HG03095 (cell line): ENCODE measurements at regions not wholly inside any gene's neighbourhood (a gene's known extent, or its start where the extent isn't known, plus 50 kb on each side); places are given as distances from the start of the nearest gene placed in this dataset.
"Not testable (repeated sequence)": the region's sequence is repeated elsewhere in the genome, so short reads cannot be mapped to it uniquely, and the experiment has no call there.

Experiments used
- ATAC-seq: cut with Tn5 transposase; IDR thresholded peaks from one replicate; pipeline ENCODE4 v1.9.1; 2021; ENCODE audit warnings: moderate library complexity; ENCODE audit not compliant: unreplicated experiment

- ATAC-seq, result no peak
Observed at GRCh38 chr12:90619943-90620342, 335.0 kb downstream of the CCER1 start.

DNA sequence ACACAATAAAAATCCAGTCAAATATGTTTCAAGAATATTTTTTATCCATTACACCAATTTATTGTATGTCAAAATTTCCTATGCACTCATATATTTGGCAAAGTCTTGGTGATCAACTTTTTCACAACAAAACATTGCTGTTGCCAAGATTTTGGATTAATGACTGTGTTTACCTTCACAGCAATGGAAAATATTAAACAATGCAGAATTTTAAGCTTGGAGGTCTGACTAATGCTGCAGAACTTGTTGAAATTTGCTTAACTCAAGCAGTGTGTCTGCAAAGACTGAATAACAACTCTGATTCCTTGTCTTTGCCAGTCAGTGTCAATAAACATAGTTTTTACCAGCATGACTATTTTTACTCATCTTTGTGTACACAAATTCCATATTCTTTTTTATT lies 336.4 kb downstream of the CCER1 start:
- ATAC-seq, result no peak

GRCh38 chr12:90611891-90612290 lies 343.1 kb downstream of the CCER1 start:
- no peak for ATAC-seq

GRCh38 chr12:90611048-90611447 lies 343.9 kb downstream of the CCER1 start:
- ATAC-seq, result no peak

DNA sequence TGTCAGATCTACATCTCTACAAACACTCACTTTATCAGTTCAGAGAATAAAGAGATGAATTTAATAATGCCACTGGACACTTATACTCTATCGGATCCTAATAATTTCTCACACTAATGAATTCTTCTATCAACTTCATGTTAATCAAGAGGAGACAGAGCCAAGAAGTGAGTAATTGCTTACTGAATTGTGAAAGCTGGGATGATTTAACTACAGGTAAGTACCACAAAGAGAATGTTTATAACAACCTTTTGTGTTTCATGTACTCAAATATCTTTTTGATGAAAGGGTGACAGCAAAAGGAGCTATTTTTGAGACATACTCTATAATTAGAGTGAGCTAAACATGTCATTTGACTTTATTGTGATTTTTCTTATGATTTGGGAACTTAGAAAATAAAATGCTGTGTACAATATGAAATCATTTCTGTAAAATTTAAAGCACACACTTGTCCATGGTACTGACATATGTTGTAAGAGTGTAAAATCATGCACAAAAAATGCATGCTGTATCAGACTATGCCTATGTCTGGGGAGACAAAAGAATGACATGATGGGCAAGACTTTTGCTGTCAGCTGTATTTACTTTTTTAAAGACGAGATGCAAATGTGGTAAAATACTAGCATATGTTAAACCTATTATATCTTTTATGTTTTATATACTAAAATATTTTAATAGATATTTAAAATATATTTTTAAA lies 361.2 kb downstream of the CCER1 start:
- no peak for ATAC-seq

DNA sequence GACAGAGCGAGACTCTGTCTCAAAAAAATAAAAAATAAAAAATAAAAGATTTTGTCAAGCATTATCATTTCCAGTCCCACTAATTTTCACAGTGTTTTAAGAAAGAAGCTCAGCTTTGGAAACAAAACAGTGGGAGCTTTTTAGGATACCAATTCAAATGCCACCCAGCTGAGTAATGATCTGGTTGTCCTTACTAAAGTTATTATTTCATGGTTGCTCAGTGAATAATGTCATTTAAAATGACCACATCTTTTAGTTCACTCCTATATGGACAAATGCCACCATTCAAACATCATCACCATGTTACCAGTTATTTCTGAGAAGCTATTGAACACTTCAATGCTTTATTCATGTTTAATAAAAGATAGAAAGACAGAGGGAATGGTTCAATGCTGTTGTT lies 365.0 kb downstream of the CCER1 start:
- no peak for ATAC-seq

DNA sequence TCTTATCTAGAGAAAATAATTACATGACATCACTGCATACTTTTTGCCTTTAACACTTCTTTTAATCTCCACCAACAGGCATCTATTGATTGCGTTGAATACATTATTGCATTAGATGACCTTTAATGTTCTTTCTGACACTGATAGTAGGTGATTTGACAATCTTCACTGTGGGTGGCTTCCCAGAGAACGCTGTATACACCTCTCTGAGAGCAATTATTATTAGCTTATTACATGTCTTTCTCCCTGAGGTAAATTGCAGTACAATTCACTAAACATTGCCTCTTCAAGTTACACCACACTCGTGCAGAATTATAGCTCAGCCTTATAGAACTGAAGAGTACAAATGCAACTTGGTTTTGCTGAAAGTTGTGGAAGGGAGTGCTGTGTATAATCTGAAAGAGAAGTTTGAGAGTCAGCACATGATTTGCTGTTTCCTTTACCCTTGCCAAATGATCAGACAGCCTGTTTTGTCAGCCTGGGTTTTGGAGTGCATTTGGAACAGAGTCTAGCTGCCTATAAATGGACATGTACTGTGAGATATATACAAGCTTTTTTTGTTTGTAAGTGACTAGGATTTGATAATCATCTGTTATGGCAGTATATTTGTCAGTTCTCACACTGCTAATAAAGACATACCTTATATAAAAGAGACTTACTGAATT lies 369.2 kb downstream of the CCER1 start:
- ATAC-seq, result no peak

GRCh38 chr12:90576707-90577106 lies 378.3 kb downstream of the CCER1 start:
- no peak for ATAC-seq

DNA sequence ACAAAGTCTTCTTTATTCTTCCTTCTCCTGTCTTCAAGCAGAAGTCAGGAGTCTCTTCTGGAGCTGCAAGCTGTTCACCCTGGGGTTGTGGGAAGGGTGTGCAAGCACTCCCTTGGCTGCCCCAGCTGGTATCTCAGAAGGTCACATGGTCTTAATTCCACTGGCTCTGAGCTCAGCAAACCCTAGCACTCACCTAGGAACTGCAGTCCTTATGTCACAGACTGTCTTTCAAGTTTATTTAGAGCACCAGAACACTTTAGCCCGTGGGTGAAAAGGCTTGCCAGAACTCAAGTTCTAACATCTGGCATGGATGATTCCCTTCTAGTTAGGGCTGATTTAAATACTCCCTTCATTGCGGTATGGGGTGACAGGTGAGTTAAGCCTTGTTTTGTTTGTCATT lies 379.0 kb downstream of the CCER1 start:
- ATAC-seq, result no peak

GRCh38 chr12:90574676-90575075 lies 380.3 kb downstream of the CCER1 start:
- no peak for ATAC-seq

- ATAC-seq, result no peak
Observed at GRCh38 chr12:90572778-90573177, 382.2 kb downstream of the CCER1 start.

DNA sequence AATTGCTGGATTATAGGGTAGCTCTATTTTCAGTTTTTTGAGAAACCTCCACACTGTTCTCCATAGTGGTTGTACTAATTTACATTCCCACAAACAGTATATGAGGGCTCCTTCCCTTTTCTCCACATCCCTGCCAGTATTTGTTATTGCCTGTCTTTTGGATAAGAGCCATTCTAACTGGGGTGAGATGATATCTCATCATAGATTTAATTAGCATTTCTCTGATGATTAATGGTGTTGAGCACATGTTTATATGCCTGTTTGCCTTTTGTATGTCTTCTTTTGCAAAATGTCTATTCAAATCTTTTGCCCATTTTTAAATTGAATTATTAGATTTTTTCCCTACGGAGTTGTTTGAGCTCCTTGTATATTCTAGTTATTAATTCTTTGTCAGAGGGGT lies 385.3 kb downstream of the CCER1 start:
- no peak for ATAC-seq

- no peak for ATAC-seq
Observed at GRCh38 chr12:90562671-90563070, 392.3 kb downstream of the CCER1 start.

GRCh38 chr12:90548595-90548994 lies 406.4 kb downstream of the CCER1 start:
- no peak for ATAC-seq

DNA sequence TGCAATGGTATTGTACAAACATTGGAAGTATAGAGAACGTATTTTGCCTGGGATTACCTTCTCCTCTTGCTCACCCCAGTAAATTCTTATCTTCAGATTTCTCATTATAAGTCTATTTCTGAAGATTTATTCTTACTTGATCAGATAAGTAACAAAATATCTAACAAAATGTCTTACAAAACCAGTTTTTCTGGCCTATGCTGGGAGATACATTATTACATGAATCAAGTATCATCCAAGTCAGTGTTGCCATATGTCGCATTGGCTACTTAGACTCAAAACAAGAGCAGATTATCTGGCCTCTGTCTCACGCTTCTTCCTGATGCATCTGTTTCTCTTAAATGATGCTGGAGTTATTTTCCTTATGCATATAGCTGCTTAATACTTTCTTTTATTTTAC lies 408.5 kb downstream of the CCER1 start:
- no peak for ATAC-seq

- no peak for ATAC-seq
Observed at GRCh38 chr12:90543841-90544240, 411.1 kb downstream of the CCER1 start.

- ATAC-seq, result no peak
Observed at GRCh38 chr12:90543374-90543773, 411.6 kb downstream of the CCER1 start.

DNA sequence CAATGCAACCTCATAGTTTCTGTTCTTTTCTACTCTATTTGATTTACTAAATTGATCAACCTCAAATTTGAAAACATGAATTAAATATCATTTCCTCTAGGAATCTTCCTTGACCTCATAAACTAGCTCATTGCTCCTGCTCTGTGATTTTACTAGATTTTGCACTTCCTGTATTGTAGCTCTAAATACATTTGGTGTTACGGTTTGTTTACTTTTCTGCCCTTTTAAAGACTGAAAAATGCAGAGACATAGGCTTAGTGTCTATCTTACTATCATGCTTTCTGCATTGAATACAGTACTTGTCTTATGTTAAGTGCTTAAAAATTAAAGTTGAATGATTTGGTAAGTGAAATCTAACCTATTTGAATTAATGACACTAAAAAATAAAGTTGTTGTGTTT lies 412.1 kb downstream of the CCER1 start:
- ATAC-seq, result not testable (repeated sequence)

- ATAC-seq, result not testable (repeated sequence)
Observed at GRCh38 chr12:90533828-90534227, 421.1 kb downstream of the CCER1 start.

DNA sequence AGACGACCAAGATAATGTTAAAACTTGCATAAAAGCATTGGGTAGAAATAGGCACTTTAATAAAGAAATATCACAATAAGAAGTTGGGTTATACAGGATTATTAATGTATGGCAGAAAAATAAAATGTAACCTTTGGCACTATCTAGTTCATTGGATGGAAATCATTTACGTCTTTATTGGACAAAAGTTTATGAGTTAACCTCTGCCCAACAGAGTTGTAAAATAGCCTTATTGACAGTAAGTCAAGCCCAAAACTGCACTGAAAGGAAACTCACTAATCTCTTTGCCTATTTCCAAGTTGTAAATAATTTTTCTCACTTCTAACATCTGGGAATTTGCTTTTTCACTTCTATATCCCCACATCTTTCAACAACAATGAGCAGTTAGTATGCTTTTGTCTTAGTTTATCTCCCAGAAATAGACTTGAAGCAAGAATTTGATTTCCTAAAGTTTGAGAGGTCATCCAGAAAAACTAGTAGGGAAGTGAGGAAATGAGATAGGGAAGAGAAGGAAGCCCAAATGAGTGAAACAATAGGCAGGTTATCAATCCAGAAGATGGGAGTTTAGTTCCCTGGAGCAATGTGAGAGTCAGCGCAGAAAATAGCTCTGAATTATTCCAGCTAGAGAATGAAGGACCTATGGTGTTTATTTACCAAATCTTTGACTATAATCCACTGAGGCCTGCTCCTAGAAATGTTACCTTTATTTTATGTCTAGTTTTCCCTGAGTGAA lies 434.8 kb downstream of the CCER1 start:
- ATAC-seq, result no peak

GRCh38 chr12:90519285-90519684 lies 435.7 kb downstream of the CCER1 start:
- ATAC-seq, result no peak
